Coronary artery (tissue), 2 donors: ENCODE measurements at regions not wholly inside any gene's neighbourhood (a gene's known extent, or its start where the extent isn't known, plus 50 kb on each side); places are given as distances from the start of the nearest gene placed in this dataset.

Experiments used
- DNase-seq: peaks from one replicate; pipeline ENCODE4 v3.0.0-alpha.2; 2017; ENCODE audit warnings: low spot score
- H3K27ac ChIP-seq, 2 donors: fragments of 200-600 bp; sonication (generic); one replicate each; pipeline ENCODE4 v1.5.1; 2016 to 2019
- H3K4me3 ChIP-seq: fragments of 200-600 bp; sonication (generic); 2 replicates; pipeline ENCODE4 v1.5.1; 2016; ENCODE audit warnings: mild to moderate bottlenecking, moderate library complexity
- TF ChIP-seq, protein P1 (sequence below): fragments of 200-600 bp; sonication (generic); IDR thresholded peaks from one replicate; pipeline ENCODE4 v1.5.1; 2019; ENCODE audit warnings: antibody characterized with exemption

DNA sequence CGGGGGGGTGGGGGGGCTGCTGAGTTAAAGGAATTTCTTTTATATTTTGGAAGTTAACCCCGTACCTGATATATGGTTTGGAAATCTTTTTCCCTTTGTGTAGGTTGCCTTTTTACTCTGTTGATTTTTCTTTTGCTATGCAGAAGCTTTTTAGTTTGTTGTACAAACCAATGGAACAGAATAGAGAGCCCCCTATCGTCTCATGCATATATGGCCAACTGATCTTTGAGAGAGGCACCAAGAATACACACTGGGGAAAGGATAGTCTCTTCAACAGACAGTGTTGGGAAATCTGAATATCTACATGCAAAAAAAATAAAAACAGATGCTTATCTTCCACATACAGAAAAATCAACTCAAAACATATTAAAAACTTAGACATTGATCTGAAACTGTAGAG lies 647.8 kb upstream of the KLHL29 start:
- Histone ChIP-seq H3K4me3 (no peak overlapping the region), H3K27ac (no peak overlapping the region)
- DNase-seq, result no peak
- TF ChIP-seq, protein P1, sequence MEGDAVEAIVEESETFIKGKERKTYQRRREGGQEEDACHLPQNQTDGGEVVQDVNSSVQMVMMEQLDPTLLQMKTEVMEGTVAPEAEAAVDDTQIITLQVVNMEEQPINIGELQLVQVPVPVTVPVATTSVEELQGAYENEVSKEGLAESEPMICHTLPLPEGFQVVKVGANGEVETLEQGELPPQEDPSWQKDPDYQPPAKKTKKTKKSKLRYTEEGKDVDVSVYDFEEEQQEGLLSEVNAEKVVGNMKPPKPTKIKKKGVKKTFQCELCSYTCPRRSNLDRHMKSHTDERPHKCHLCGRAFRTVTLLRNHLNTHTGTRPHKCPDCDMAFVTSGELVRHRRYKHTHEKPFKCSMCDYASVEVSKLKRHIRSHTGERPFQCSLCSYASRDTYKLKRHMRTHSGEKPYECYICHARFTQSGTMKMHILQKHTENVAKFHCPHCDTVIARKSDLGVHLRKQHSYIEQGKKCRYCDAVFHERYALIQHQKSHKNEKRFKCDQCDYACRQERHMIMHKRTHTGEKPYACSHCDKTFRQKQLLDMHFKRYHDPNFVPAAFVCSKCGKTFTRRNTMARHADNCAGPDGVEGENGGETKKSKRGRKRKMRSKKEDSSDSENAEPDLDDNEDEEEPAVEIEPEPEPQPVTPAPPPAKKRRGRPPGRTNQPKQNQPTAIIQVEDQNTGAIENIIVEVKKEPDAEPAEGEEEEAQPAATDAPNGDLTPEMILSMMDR, result no peak

DNA sequence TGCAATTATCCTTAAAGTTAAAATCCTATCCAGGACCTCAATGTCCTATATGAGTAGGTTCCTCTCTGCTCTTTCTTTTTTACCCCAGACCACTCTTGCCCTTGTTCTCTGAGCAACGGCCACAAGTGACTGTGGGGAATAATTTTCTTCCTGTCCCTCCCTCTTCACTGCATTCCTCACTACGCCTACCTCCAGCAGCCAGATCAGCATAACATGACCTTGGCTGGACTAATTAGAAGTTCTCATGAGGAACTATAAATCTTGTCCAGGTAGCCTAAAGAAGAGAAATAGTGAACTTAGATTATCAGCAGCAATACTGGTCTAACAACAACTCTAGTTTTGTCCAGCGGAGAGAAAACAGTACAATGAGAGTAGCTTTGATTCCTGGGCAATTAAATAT lies 643.8 kb upstream of the KLHL29 start:
- Histone ChIP-seq H3K4me3 (no peak overlapping the region), H3K27ac (no peak overlapping the region)
- TF ChIP-seq, protein P1, result no peak
- no peak for DNase-seq

DNA sequence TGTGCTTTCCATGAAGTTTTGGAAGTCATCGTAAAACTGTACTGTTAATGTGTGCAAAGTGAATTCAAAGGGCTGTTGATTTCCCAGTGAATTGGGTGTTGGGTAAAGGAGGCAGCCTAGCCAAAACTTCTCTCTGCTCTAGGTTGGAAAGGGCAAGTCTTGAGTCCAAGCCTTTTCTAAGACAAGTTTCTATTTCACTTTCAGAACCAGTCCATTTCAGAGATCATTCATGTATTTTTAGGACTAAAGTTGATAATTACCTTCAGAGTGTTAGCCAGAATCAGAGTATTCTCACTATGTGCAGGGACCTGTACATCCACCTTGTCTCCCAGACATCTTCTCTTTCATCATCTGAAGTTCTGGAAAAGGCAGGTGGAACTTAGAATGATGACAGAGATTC lies 636.1 kb upstream of the KLHL29 start:
- DNase-seq, result no peak
- TF ChIP-seq, protein P1, result no peak
- Histone ChIP-seq H3K27ac (no peak overlapping the region), H3K4me3 (no peak overlapping the region)

DNA sequence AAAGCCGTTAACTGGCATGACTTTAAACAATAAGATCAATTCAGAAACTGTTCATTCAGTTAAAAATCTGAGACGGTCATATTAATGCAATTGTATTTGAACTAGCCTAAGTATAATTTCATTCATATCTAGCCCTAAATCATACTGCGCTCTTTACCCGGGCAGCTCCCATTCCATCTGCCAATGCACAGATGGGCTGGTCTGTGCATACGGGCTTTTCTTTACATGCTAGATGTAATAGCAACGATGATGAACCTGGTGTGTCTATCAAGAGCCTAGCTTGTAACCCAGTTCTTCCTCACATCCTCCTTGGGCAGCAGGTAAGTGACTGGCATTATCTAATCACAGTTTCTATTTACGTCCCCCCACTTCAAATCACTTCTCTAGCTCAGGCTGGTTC lies 631.5 kb upstream of the KLHL29 start:
- H3K4me3 ChIP-seq, result no peak overlapping the region
- TF ChIP-seq, protein P1, result no peak
- no peak for DNase-seq
- no peak overlapping the region for H3K27ac ChIP-seq

DNA sequence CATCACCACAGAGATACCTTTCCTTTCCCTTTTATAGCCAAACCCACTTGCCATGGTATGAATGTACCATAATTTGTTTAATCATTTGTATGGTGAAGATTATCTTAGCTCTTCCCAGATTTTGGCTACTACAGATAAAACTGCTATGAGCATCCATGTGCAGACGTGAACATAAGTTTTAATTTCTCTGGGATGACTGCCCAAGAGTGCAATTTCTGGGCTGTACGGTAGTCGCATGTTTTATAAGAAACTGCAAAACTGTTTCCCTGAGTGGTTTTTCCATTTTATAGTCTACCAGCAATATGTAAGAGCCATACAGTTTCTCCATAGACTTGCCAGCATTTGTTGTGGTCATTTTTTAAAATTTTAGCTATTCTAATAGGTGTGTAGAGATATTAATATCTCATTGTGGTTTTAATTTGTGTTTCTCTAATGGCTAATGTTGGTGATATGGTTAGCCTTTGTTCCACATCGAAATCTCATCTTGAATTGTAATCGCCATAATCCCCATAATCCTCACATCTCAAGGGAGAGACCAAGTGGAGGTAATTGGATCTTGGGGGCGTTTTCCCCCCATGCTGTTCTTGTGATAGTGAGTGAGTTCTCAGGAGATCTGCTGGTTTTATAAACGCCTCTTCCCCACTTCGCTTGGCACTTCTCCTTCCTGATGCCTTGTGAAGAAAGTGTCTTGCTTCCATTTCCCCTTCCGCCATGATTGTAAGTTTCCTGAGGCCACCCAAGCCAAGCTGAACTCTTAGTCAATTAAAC lies 628.5 kb upstream of the KLHL29 start:
- TF ChIP-seq, protein P1, result no peak
- no peak overlapping the region for H3K4me3 ChIP-seq
- H3K27ac ChIP-seq, result no peak overlapping the region
- no peak for DNase-seq

DNA sequence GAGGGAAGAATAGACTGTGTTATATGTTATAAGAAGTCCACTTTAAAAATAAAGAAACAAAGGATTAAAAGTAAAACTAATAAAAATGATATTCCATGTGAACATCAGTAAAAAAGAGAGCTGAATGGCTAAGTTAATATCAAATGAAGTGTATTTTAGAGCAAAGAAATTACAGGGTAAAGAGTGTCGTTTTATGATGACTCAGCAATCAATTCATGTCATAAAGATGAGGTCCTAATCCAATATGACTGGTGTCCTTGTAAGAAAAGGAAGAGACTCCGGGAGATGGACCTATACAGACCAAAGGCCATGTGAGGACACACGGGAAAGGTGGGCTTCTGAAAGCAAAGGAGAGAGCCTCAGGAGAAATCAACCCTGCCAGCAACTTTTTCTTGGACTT lies 615.5 kb upstream of the KLHL29 start:
- TF ChIP-seq, protein P1, result no peak
- no peak for DNase-seq
- Histone ChIP-seq H3K4me3 (no peak overlapping the region), H3K27ac (no peak overlapping the region)

DNA sequence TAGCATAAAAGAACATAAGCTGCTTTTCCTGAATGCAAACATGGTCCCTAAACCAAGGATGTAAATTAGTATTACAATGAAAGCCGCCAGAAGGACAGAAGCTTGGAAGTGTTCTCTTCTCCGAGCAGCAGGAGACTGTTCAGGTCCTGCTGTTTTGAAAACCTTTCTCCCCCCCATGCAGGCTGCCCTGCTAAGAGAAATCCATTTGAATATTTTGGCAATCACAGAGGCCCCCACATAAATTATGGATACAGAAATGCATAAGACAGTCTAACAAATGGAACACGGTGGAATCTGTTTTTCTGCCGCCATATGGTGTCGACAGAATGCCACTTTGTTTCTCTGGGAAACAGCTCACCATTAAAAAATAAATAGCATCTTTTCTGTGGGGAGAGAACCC lies 600.4 kb upstream of the KLHL29 start:
- no peak for DNase-seq
- no peak overlapping the region for H3K27ac ChIP-seq
- TF ChIP-seq, protein P1, result no peak
- H3K4me3 ChIP-seq, result no peak overlapping the region
